ENCODE measurements at regions not wholly inside any gene's neighbourhood (a gene's known extent, or its start where the extent isn't known, plus 50 kb on each side); places are given as distances from the start of the nearest gene placed in this dataset.

- Histone ChIP-seq H3K9me3 (ENCODE audit: low read depth, low read length, poor library complexity, severe bottlenecking) (no peaks in the 10 kb centered on the region), H3K27ac (ENCODE audit: low read depth, low read length, poor library complexity, severe bottlenecking) (no peak overlapping the region), H3K27me3 (replicated peaks; ENCODE audit: insufficient read depth, low read depth, low read length, poor library complexity) (no peaks in the 10 kb centered on the region), H3K36me3 (ENCODE audit: insufficient read depth, low read length, poor library complexity, severe bottlenecking) (no peaks in the 10 kb centered on the region), H3K4me3 (ENCODE audit: low read depth, low read length, poor library complexity, severe bottlenecking) (no peak overlapping the region), H3K4me1 (ENCODE audit: insufficient read depth, low read length, poor library complexity, severe bottlenecking) (no peaks in the 10 kb centered on the region)
- intact Hi-C loops (cut with micrococcal nuclease; ENCODE audit: unreplicated experiment): no loop called here
- DNase-seq (ENCODE audit: low spot score): no peak
- no peak for TF ChIP-seq EZH2 (IDR thresholded peaks at IDR 0.05; ENCODE audit: borderline replicate concordance, low read depth, low read length, poor library complexity, severe bottlenecking)
- no peak for TF ChIP-seq CTCF (conservative IDR thresholded peaks at IDR 0.05; ENCODE audit: low read depth, low read length)
- POLR2A ChIA-PET (ENCODE audit: low non-redundant PET): no interaction called here
- no TSS peak for BruUV-seq (replicated peaks)
- CTCF ChIA-PET: no interaction called here
Observed at GRCh38 chr4:180937083-180937482, 1306.1 kb upstream of the TENM3 start.

- H3K9me3 ChIP-seq (ENCODE audit: low read depth, low read length, poor library complexity, severe bottlenecking): no peaks in the 10 kb centered on the region
- no peaks in the 10 kb centered on the region for H3K27me3 ChIP-seq (replicated peaks; ENCODE audit: insufficient read depth, low read depth, low read length, poor library complexity)
- H3K4me1 ChIP-seq (ENCODE audit: insufficient read depth, low read length, poor library complexity, severe bottlenecking): no peaks in the 10 kb centered on the region
- CTCF ChIA-PET: no interaction called here
- BruUV-seq (replicated peaks): no TSS peak
- no peak overlapping the region for H3K4me3 ChIP-seq (ENCODE audit: low read depth, low read length, poor library complexity, severe bottlenecking)
- POLR2A ChIA-PET (ENCODE audit: low non-redundant PET): no interaction called here
- no peaks in the 10 kb centered on the region for H3K36me3 ChIP-seq (ENCODE audit: insufficient read depth, low read length, poor library complexity, severe bottlenecking)
- intact Hi-C loops (cut with micrococcal nuclease; ENCODE audit: unreplicated experiment): no loop called here
- TF ChIP-seq EZH2 (IDR thresholded peaks at IDR 0.05; ENCODE audit: borderline replicate concordance, low read depth, low read length, poor library complexity, severe bottlenecking) (no peak), CTCF (conservative IDR thresholded peaks at IDR 0.05; ENCODE audit: low read depth, low read length) (no peak)
- no peak for DNase-seq (ENCODE audit: low spot score)
- no peak overlapping the region for H3K27ac ChIP-seq (ENCODE audit: low read depth, low read length, poor library complexity, severe bottlenecking)
Observed at GRCh38 chr4:180940680-180941079, 1302.5 kb upstream of the TENM3 start.

GRCh38 chr4:180942367-180942916 is 1300.8 kb upstream of the TENM3 start:
- Histone ChIP-seq H3K4me3 (ENCODE audit: low read depth, low read length, poor library complexity, severe bottlenecking) (no peak overlapping the region), H3K4me1 (ENCODE audit: insufficient read depth, low read length, poor library complexity, severe bottlenecking) (peaks cover 3% of the 10 kb centered on the region), H3K27me3 (replicated peaks; ENCODE audit: insufficient read depth, low read depth, low read length, poor library complexity) (no peaks in the 10 kb centered on the region), H3K27ac (ENCODE audit: low read depth, low read length, poor library complexity, severe bottlenecking) (no peak overlapping the region), H3K36me3 (ENCODE audit: insufficient read depth, low read length, poor library complexity, severe bottlenecking) (no peaks in the 10 kb centered on the region), H3K9me3 (ENCODE audit: low read depth, low read length, poor library complexity, severe bottlenecking) (no peaks in the 10 kb centered on the region)
- TF ChIP-seq CTCF (conservative IDR thresholded peaks at IDR 0.05; ENCODE audit: low read depth, low read length) (no peak), EZH2 (IDR thresholded peaks at IDR 0.05; ENCODE audit: borderline replicate concordance, low read depth, low read length, poor library complexity, severe bottlenecking) (no peak)
- no TSS peak for BruUV-seq (replicated peaks)
- ChIA-PET POLR2A (ENCODE audit: low non-redundant PET) (no interaction called here), CTCF (no interaction called here)
- no peak for DNase-seq (ENCODE audit: low spot score)
- intact Hi-C loops (cut with micrococcal nuclease; ENCODE audit: unreplicated experiment): no loop called here
